HepG2 (cell line): ENCODE measurements at regions not wholly inside any gene's neighbourhood (a gene's known extent, or its start where the extent isn't known, plus 50 kb on each side); places are given as distances from the start of the nearest gene placed in this dataset.

ENCODE experiments used
- ATAC-seq: fragments of 200-7000 bp; cut with Tn5 transposase; 3 replicates; pipeline ENCODE4 v1.9.1; 2020; ENCODE audit warnings: mild to moderate bottlenecking, moderate library complexity
- BruUV-seq: library from RNA; stranded (reverse); fragments of 400-500 nt; replicated peaks from 2 replicates; lab custom pipeline; 2021; lab: Mats Ljungman, UMichigan
- CTCF ChIA-PET: fragments of 300-600 bp; formaldehyde crosslinking; extraction: SDS; loops from one replicate; lab custom pipeline; 2021; ENCODE audit warnings: low total read pairs, inconsistent platforms, low intra/inter-chr PET ratio; lab: Yijun Ruan, JAX
- POLR2A ChIA-PET: fragments of 350-600 bp; sonication (Branson Sonifier 250); formaldehyde crosslinking; loops from one replicate; lab custom pipeline; 2020; ENCODE audit warnings: antibody characterized with exemption, inconsistent platforms; lab: Yijun Ruan, JAX
- DNase-seq: peaks from one replicate; pipeline ENCODE4 v3.0.0-alpha.2; 2015; ENCODE audit warnings: low spot score
- FAIRE-seq: peaks from 3 replicates; lab custom pipeline; 2011; peaks lifted over from hg19 to GRCh38; lab: Jason Lieb, UNC
- H2AFZ ChIP-seq: one replicate; pipeline ENCODE4 v1.6.1; 2011; ENCODE audit warnings: low read length, inconsistent platforms
- H3K27ac ChIP-seq: fragments of 300-600 bp; 3 replicates; pipeline ENCODE4 v1.8.0; 2011; ENCODE audit warnings: mixed run types, mild to moderate bottlenecking, mixed read lengths, low read length, inconsistent platforms; ENCODE audit not compliant: insufficient read depth; ENCODE audit errors: extremely low read length
- H3K27me3 ChIP-seq, 2 experiments: fragments of 200-600 bp in 1 of 2; 2 replicates in 1 of 2; 3 replicates in 1 of 2; pipeline versions ENCODE4 v1.6.0 to v1.8.0; 2011; ENCODE audit warnings: low read length in 2 of 2, mild to moderate bottlenecking in 2 of 2, moderate library complexity in 2 of 2, inconsistent platforms in 1 of 2; ENCODE audit not compliant: insufficient read depth in 2 of 2, control insufficient read depth in 1 of 2
- H3K36me3 ChIP-seq, 2 experiments: fragments of 200-600 bp in 1 of 2; replicated peaks in 1 of 2; 2 replicates in 1 of 2; 3 replicates in 1 of 2; pipeline versions ENCODE4 v1.5.1 to v1.8.0; 2011; ENCODE audit warnings: low read length in 2 of 2, inconsistent platforms in 1 of 2; ENCODE audit not compliant: insufficient read depth in 2 of 2, control insufficient read depth in 1 of 2
- H3K4me1 ChIP-seq: 2 replicates; pipeline ENCODE4 v1.5.1; 2012; ENCODE audit warnings: low read length, inconsistent platforms; ENCODE audit not compliant: insufficient read depth
- H3K4me2 ChIP-seq: 2 replicates; pipeline ENCODE4 v1.6.0; 2011; ENCODE audit warnings: low read depth, low read length, inconsistent platforms
- H3K4me3 ChIP-seq, 3 experiments: fragments of 200-600 bp in 1 of 3; sonication (generic), shearing (Covaris generic) in 1 of 3; replicated peaks in 1 of 3; 2 replicates each; pipeline ENCODE4 v1.5.1; 2011 to 2016; ENCODE audit warnings: low read length in 3 of 3, inconsistent platforms in 2 of 3, low read depth in 2 of 3, mild to moderate bottlenecking in 2 of 3, control low read depth in 1 of 3, mixed read lengths in 1 of 3; ENCODE audit not compliant: insufficient read depth in 1 of 3
- H3K79me2 ChIP-seq: one replicate; pipeline ENCODE4 v1.6.1; 2011; ENCODE audit warnings: low read length, inconsistent platforms; ENCODE audit not compliant: insufficient read depth
- H3K9ac ChIP-seq: 2 replicates; pipeline ENCODE4 v1.6.0; 2011; ENCODE audit warnings: mild to moderate bottlenecking, low read depth, low read length, inconsistent platforms; ENCODE audit not compliant: insufficient read depth
- H3K9me3 ChIP-seq: 2 replicates; pipeline ENCODE4 v1.5.1; 2012; ENCODE audit warnings: mild to moderate bottlenecking, low read length
- H4K20me1 ChIP-seq: 2 replicates; pipeline ENCODE4 v1.6.0; 2011; ENCODE audit warnings: inconsistent platforms, mild to moderate bottlenecking, low read length, moderate library complexity; ENCODE audit not compliant: insufficient read depth
- CCAR2 ChIP-seq: fragments of 200-400 bp; formaldehyde crosslinking; optimal IDR thresholded peaks from 2 replicates; pipeline ENCODE3; 2018; ENCODE audit warnings: low read depth, mild to moderate bottlenecking, low read length, moderate library complexity
- GTF3A ChIP-seq: sonication (generic); formaldehyde crosslinking; conservative IDR thresholded peaks from 2 replicates; pipeline ENCODE4 v1.4.0; 2020; ENCODE audit warnings: mild to moderate bottlenecking, missing genetic modification reagents
- HHEX ChIP-seq: IDR thresholded peaks from 2 replicates; pipeline ENCODE4 v1.6.1; 2016; ENCODE audit warnings: control low read depth
- HNF4G ChIP-seq, 2 experiments: sonication (generic) in 1 of 2; formaldehyde crosslinking in 1 of 2; IDR thresholded peaks; 2 replicates each; pipeline versions ENCODE4 v1.4.0 to v1.6.1; 2011 to 2020; ENCODE audit warnings: borderline replicate concordance in 2 of 2, low read depth in 2 of 2, mild to moderate bottlenecking in 2 of 2, low read length in 1 of 2, missing genetic modification reagents in 1 of 2, moderate library complexity in 1 of 2
- RAD21 ChIP-seq: fragments of 450-650 bp; formaldehyde crosslinking; IDR thresholded peaks from 2 replicates; pipeline ENCODE4 v1.5.0; 2020; ENCODE audit warnings: mild to moderate bottlenecking
- SETDB1 ChIP-seq: sonication (generic); formaldehyde crosslinking; IDR thresholded peaks from 2 replicates; pipeline ENCODE4 v1.5.1; 2020; ENCODE audit warnings: missing genetic modification reagents, mild to moderate bottlenecking, borderline replicate concordance
- SIN3A ChIP-seq: IDR thresholded peaks from 2 replicates; pipeline ENCODE4 v1.6.1; 2011; ENCODE audit warnings: low read depth, mild to moderate bottlenecking, control low read depth, low read length, borderline replicate concordance
- SIN3B ChIP-seq: fragments of 150-350 bp; IDR thresholded peaks from 2 replicates; pipeline ENCODE4 v1.6.1; 2014; ENCODE audit warnings: low read length
- SMAD9 ChIP-seq: sonication (generic); formaldehyde crosslinking; IDR thresholded peaks from 2 replicates; pipeline ENCODE4 v1.5.1; 2020; ENCODE audit warnings: mild to moderate bottlenecking, missing genetic modification reagents
- SMC3 ChIP-seq: IDR thresholded peaks from 2 replicates; pipeline ENCODE4 v1.6.1; 2011; ENCODE audit warnings: low read length, improper control_type of control experiment
- STAG1 ChIP-seq: sonication (generic); formaldehyde crosslinking; IDR thresholded peaks from 2 replicates; pipeline ENCODE4 v1.4.0; 2020; ENCODE audit warnings: missing genetic modification reagents
- SUZ12 ChIP-seq: fragments of 150-350 bp; IDR thresholded peaks from 2 replicates; pipeline ENCODE4 v1.6.1; 2014; ENCODE audit warnings: low read depth, low read length
- TEAD2 ChIP-seq: sonication (generic); formaldehyde crosslinking; IDR thresholded peaks from 2 replicates; pipeline ENCODE4 v1.9.0; 2021; ENCODE audit warnings: missing genetic modification reagents
- TOE1 ChIP-seq: sonication (generic); formaldehyde crosslinking; IDR thresholded peaks from 2 replicates; pipeline ENCODE4 v1.4.0; 2020; ENCODE audit warnings: mild to moderate bottlenecking, missing genetic modification reagents
- ZNF260 ChIP-seq: sonication (generic); formaldehyde crosslinking; IDR thresholded peaks from 2 replicates; pipeline ENCODE4 v1.4.0; 2020; ENCODE audit warnings: missing genetic modification reagents, low read depth, mild to moderate bottlenecking, borderline replicate concordance
- ZNF530 ChIP-seq: sonication (generic); formaldehyde crosslinking; IDR thresholded peaks from 2 replicates; pipeline ENCODE4 v1.5.0; 2020; ENCODE audit warnings: low read depth, mild to moderate bottlenecking, missing genetic modification reagents
- ZNF558 ChIP-seq: sonication (generic); formaldehyde crosslinking; IDR thresholded peaks from 2 replicates; pipeline ENCODE4 v1.9.0; 2022; ENCODE audit warnings: mild to moderate bottlenecking, missing genetic modification reagents, borderline replicate concordance
- WGBS: methylation state at CpG from one replicate; pipeline ENCODE4 v1.1.6; 2017; ENCODE audit warnings: low lambda C conversion rate; 5-methylcytosine and 5-hydroxymethylcytosine counted together
- in situ Hi-C: cut with HindIII; loops from 2 replicates; pipeline ENCODE4 v1.10.0; 2017; ENCODE audit warnings: low pct_unique_long_range_greater_than_20kb; ENCODE audit not compliant: extremely low pct_ligation_motif_present
- intact Hi-C: fragments of 100-400 bp; cut with micrococcal nuclease; formaldehyde crosslinking; loops from one replicate; pipeline ENCODE4 v1.10.0; 2022; ENCODE audit not compliant: unreplicated experiment
- TF ChIP-seq, protein P1 (sequence below): sonication (generic); formaldehyde crosslinking; IDR thresholded peaks from 2 replicates; pipeline ENCODE4 v1.5.0; 2020; ENCODE audit warnings: mild to moderate bottlenecking, missing genetic modification reagents, moderate library complexity
- TF ChIP-seq, protein P2 (sequence below): sonication (generic); formaldehyde crosslinking; IDR thresholded peaks from 2 replicates; pipeline ENCODE4 v1.5.0; 2020; ENCODE audit warnings: missing genetic modification reagents, mild to moderate bottlenecking, borderline replicate concordance

DNA sequence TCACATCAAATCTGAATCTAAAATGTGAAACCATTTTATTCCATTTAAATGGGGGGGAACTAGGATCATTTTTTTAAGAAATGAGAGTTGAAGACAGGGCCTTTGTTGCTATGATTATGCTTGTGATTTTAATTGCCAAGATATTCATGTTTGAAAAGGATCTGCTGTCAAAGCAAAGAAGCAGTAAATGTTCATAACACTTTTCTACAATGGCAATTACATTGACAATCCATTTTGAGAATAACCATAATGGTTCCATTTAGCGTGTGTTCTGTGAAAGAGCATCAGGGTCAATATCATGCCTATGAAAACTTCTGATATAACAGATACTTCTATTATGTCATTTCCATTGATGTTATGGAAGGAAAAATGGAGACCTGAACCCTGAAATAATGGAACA lies 745.8 kb upstream of the SGO1 start (continued):
- TF ChIP-seq ZNF530 (no peak), ZNF260 (no peak)

DNA sequence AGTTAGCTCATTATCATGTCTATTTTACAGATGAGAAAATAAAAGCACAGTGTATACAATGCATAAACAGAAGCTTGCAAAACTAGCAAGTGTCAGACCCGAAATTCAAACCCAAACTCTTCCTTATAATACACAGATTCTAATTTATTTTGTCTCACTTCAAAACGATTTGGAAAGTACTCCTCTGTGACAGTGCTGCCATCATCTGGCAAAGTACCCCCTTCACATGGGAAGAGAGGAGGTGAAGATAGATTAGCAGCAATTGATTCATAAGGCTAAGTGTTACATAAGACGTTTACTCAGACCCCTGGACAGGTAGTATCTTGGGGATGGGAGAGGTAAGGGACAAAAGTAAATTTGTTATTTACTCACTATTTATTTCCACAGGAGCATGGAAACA lies 744.0 kb upstream of the SGO1 start:
- H3K27me3 ChIP-seq: no peaks in the 10 kb centered on the region
- no peak overlapping the region for H3K4me3 ChIP-seq
- peaks cover 77% of the 10 kb centered on the region for H3K9me3 ChIP-seq
- TF ChIP-seq TOE1 (CRISPR knock-in tag) (no peak), STAG1 (CRISPR knock-in tag) (peak; percentile 68), RAD21 (CRISPR knock-in tag) (peak; percentile 39; the same call in 1 of the 2 replicates), SIN3B (no peak), GTF3A (no peak), HHEX (CRISPR knock-in tag) (no peak), ZNF558 (CRISPR knock-in tag) (no peak), HNF4G (IDR thresholded peaks at IDR 0.05; ENCODE audit: borderline replicate concordance, low read depth, low read length) (no peak), HNF4G (CRISPR knock-in tag; IDR thresholded peaks at IDR 0.05; ENCODE audit: borderline replicate concordance, low read depth) (no peak), SETDB1 (CRISPR knock-in tag) (no peak), SMAD9 (CRISPR knock-in tag) (no peak), CCAR2 (no peak), TEAD2 (CRISPR knock-in tag) (no peak), SIN3A (no peak), SMC3 (peak; percentile 69), SUZ12 (no peak)
- TF ChIP-seq, protein P1, sequence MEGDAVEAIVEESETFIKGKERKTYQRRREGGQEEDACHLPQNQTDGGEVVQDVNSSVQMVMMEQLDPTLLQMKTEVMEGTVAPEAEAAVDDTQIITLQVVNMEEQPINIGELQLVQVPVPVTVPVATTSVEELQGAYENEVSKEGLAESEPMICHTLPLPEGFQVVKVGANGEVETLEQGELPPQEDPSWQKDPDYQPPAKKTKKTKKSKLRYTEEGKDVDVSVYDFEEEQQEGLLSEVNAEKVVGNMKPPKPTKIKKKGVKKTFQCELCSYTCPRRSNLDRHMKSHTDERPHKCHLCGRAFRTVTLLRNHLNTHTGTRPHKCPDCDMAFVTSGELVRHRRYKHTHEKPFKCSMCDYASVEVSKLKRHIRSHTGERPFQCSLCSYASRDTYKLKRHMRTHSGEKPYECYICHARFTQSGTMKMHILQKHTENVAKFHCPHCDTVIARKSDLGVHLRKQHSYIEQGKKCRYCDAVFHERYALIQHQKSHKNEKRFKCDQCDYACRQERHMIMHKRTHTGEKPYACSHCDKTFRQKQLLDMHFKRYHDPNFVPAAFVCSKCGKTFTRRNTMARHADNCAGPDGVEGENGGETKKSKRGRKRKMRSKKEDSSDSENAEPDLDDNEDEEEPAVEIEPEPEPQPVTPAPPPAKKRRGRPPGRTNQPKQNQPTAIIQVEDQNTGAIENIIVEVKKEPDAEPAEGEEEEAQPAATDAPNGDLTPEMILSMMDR: peak; percentile 51
- TF ChIP-seq, protein P2, sequence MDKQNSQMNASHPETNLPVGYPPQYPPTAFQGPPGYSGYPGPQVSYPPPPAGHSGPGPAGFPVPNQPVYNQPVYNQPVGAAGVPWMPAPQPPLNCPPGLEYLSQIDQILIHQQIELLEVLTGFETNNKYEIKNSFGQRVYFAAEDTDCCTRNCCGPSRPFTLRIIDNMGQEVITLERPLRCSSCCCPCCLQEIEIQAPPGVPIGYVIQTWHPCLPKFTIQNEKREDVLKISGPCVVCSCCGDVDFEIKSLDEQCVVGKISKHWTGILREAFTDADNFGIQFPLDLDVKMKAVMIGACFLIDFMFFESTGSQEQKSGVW (CRISPR knock-in tag): no peak
- TF ChIP-seq, all 625 proteins: peak for 4
- CTCF ChIA-PET: no interaction called here
- DNase-seq: no peak
- no peaks in the 10 kb centered on the region for H3K79me2 ChIP-seq
- H3K4me2 ChIP-seq: no peak overlapping the region
- in situ Hi-C loops (no loop called here), intact Hi-C loops (loop anchor here (2.0 kb wide), 1 partner anchor 419 kb away; no protein-coding TSS in a partner anchor)
- no TSS peak for BruUV-seq
- no peak for ATAC-seq
- WGBS: 3% methylated on average over 3 of the region's 3 CpGs
- no peaks in the 10 kb centered on the region for H3K36me3 ChIP-seq
- POLR2A ChIA-PET: no interaction called here
- H3K9ac ChIP-seq: no peak overlapping the region
- no peaks in the 10 kb centered on the region for H3K4me1 ChIP-seq
- no peak for FAIRE-seq
- no peak overlapping the region for H2AFZ ChIP-seq
- H3K27ac ChIP-seq: no peak overlapping the region
- no peaks in the 10 kb centered on the region for H4K20me1 ChIP-seq
